ENCODE measurements at regions not wholly inside any gene's neighbourhood (a gene's known extent, or its start where the extent isn't known, plus 50 kb on each side); places are given as distances from the start of the nearest gene placed in this dataset.

DNA sequence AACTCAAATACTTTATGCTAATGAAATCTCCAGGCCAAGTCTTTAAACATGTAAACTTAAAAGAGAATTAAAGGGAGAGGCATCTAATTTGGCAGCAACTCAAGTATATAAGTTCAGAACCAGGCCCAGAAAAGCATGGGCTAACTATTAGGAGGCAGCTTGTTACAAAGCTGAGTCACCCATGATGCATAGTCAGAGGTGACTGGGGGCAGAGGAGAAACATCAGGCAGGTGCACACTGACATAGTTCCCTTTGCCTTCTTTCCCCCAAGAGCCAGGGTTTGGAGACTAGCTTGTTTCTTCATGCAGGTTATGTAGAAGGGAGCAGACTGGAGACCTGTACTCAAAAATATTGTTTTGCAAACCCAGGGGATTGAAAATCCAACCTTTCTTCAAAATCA, 619.0 kb downstream of the SOX6 start:
- no peak for DNase-seq (ENCODE audit: extremely low read depth in 1 of 11, low read depth in 9 of 11, low spot score in 4 of 11)

DNA sequence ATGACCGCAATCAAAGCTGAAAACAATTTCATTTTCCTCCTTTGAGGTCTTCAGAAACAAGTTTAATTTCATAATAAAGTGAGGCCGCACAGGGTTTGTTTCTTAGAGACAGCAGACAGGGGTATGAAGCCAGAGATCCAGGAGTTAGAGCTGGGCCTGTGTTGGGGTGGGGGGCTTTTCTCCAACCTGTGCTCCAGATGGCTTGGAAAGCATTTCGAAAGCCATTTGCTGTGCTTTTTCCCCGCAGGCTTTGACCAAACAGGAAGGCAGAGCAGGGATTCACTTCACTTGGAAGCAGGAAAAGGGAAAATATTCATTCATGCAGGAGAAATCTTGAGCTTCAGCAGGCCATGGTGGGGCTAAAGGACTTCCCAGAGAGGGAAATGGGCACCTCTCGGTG, 617.4 kb downstream of the SOX6 start:
- no peak for DNase-seq (ENCODE audit: extremely low read depth in 1 of 11, low read depth in 9 of 11, low spot score in 4 of 11)

DNA sequence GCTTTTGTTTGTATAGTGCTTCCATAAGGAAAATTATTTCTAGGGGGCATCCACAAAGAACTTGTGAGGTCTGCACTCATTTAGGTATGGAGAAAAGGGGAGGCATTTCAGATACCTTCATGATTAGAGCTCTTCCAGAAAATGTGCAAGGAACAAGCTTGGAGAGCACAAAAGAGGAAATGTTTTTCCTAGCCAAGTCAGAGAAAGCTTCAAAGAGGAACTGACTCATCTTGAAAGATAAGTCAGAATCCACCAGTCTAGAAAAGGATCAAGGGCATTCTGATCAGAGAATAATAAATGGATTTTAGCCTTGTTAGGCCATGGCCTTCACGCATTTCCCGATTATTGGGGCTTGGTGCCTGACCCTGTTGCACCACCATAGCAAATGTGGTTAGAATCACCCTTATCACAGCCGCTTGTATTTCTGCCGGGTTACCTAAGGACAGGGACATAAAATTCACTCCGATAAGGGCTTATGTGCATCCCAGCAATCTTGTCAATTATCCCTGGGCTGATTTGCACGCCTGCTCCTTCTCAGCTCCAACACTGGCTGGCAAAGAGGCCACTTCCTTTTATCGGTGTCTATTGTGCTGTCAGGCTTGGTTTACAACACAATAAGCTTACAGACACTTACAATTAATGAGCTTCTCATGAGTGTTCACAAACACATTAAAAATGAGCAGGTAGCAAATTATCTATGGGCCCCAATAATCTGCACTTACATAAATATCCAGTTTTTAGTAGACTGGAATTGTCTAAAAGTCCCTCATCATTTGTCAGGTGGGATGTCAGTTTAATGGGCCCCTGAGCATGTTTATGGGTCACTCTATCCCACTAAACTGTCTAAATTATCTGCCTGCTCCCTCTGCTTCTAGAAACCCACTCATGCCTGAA, 613.5 kb downstream of the SOX6 start:
- peak in 1 of 11 donors; percentile 11 for DNase-seq (ENCODE audit: extremely low read depth in 1 of 11, low read depth in 9 of 11, low spot score in 4 of 11)

DNA sequence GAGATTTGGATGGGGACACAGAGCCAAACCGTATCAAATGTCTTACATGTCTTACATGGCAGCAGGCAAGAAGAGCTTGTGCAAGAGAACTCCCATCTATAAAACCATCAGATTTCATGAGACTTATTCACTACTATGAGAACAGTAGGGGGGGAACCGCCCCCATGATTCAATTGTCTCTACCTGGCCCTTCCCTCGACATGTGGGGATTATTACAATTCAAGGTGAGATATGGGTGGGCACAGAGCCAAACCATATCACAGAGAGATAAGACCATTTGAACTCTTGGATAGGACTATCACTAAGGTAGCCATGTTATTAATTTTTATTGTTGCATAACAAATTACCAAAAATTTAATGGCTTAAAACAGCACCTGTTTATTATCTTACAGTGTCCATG, 611.7 kb downstream of the SOX6 start:
- DNase-seq (ENCODE audit: extremely low read depth in 1 of 11, low read depth in 9 of 11, low spot score in 4 of 11): no peak

DNA sequence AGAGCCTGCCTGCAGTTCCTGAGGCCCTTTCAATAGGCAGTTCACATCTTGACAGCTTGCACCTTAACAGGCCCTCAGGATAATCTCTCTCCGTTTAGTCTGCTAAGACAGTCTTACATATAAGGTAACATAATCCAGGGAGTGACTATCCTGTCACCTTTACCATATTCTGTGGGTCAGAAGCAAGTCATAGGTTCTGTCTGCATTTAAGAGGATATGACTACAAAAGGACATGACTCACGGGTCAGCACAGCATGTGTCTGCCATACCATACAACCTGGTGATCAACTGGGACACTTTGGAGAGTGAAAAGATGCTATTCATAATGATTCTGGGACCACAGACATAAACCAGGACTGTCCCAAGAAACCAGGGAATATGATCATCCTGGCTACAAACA, 611.1 kb downstream of the SOX6 start:
- DNase-seq (ENCODE audit: extremely low read depth in 1 of 11, low read depth in 9 of 11, low spot score in 4 of 11): no peak

DNA sequence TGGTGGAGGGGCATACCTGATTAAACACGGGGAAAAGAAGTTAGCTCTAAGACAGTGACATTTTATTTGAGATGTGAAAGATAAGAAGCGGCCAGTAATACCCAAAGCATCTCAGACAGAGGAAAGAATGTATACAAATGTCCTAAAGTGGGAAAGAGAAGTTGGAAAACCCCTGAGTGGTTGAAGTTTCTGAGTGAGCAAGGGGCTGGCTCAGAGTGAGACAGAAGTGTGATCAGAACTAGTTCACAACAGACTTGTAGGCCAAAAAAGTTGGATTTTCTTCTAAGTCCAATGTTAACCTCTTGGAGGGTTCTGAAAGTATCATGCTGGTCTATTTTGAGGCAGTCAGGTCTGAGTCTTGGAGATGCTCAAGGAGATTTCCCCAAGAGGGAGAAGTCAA, 608.7 kb downstream of the SOX6 start:
- no peak for DNase-seq (ENCODE audit: extremely low read depth in 1 of 11, low read depth in 9 of 11, low spot score in 4 of 11)

DNA sequence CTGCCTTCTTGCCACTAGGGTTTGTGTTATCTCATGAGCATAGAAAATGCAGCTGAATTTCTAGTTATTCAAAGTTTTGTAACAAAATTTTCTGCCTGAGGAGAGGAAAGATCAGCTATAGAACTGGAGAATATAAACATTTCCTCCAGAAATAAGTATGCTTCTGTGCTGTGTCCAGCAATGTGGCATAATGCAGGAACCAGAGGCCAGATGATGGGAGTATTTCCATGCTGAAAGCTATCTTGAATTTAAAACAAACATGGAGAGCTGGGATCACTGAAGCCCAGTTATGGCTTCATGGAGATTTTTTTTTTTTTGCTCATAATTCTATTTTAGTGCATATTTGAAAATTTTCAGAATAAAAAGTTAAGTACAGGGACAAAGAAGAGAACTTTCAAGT, 608.2 kb downstream of the SOX6 start:
- DNase-seq (ENCODE audit: extremely low read depth in 1 of 11, low read depth in 9 of 11, low spot score in 4 of 11): no peak

DNA sequence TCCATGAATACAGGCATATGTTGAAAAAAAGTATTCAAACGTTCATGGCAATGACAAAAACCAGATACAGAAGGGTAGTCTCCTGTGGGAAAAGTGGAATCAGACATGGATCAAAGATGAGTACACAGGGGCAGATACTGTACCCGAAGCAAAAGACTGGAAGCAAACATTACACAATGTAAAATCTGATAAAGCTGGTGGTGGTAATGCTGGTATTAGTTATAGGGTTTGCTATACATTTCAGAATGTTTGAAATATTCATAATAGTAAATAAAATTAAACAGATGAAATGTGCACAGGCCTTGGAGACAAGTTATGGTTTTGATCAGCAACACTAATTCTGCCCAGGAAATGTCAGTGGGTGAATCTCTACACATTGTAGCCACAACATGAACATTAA, 607.6 kb downstream of the SOX6 start:
- no peak for DNase-seq (ENCODE audit: extremely low read depth in 1 of 11, low read depth in 9 of 11, low spot score in 4 of 11)

DNA sequence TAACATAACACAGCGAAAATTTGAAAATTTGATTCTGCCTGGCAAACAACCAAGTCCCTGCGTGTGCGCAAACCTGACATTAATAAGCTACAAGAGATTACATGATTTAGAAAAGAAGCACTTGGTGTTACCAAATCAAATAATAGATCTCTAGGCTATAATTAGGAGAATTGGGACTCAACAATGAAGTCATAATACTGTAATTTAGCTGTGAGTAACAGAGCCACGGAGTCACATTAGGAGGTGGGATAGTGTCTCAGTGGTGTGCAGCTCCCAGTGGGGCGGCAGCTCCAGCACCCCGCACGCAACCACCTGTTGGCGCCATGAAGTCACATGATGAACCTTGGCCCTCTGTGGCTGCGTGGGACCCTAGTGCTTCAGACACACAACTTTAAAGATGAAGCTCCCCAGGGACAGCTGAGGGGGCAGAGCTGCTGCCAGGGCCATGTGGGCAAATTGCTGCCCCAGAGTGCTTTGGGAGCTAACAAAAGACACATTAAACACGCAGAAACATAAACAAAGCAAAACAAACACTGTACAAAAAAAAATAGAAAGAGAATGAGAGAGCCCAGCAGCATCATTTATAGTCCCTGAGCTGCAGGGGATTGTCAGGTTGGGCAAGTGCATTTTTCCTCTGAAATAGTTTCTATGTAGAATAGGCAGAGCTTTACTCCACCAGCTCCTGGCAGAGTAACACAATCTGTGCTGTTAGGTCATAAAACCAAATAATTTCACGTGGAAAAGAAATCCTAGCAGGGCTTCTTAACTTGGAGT, 605.6 kb downstream of the SOX6 start:
- DNase-seq (ENCODE audit: extremely low read depth in 1 of 11, low read depth in 9 of 11, low spot score in 4 of 11): no peak

DNA sequence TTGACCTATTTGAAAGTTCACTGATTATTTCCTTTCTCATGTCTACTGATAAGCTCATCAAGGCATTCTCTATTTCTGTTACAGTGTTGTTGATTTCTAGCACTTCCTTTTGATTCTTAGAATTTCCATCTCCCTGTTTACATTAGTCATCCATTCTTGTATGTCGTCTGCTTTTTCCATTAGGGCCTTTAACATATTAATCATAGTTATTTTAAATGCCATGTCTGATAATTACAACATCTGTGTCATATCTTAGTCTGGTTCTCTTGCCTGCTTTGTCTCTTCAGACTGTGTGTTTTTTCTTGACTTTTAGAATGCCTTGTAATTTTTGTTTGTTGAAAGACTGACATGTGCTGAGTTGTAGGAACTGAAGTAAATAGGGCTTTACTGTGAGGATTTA, 602.1 kb downstream of the SOX6 start:
- no peak for DNase-seq (ENCODE audit: extremely low read depth in 1 of 11, low read depth in 9 of 11, low spot score in 4 of 11)

DNA sequence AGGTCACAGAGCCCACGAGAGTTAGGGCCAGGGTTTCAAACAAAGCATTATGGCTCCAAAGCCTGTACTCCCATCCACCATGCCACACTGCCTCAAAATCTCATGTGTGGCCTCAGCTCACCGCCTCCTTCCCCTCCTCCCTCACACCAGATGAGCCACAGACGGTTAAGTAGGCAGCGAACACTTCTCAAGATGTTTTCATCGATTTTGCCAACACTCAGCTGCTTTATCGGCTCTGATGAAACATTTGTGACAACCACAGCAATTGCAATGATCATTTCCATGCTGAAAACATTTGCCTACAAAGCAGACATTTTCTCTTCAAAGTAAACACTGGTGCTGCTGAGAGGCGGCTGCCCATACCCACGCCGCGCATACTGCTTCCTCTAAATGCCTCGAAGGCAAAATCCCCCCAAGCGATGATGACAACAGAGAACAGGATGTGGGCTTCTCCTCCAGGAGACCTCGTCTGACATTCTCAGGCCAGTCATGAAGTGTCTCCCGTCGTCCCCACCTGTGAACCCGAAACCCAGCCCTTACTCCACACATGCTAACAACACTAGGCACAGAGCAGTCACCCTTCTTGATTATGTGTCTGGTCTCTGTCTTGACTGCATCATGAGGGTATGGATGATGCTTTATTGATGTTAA, 599.2 kb downstream of the SOX6 start:
- no peak for DNase-seq (ENCODE audit: extremely low read depth in 1 of 11, low read depth in 9 of 11, low spot score in 4 of 11)

DNA sequence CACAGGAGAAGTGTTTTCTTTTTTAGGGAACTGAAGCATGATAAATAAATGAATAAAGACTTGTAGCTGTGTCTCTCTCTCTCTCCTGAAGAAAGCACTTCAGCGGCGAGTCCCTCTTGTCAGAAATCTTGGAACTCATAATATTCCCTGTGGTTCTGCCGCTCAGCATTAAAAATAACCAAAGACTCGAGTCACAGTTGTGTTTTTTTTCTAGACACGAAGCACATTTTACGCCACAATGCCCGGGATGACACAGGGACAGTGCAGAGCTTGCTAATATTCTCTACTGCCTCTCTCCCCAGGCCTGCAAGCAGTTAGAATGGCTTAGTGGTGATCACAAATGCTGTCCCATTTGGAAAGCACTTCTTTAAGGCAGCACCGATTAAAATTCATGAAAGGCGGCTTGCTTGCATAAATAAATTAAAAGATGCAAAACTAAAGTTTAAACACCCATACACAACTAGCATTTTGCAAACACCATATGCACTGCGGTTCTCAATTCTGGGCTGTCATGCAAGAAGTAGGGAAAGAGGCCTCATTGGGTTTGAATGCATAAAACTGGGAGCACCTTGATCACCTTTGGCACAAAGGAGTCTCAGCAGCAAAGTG, 597.4 kb downstream of the SOX6 start:
- no peak for DNase-seq (ENCODE audit: extremely low read depth in 1 of 11, low read depth in 9 of 11, low spot score in 4 of 11)

DNA sequence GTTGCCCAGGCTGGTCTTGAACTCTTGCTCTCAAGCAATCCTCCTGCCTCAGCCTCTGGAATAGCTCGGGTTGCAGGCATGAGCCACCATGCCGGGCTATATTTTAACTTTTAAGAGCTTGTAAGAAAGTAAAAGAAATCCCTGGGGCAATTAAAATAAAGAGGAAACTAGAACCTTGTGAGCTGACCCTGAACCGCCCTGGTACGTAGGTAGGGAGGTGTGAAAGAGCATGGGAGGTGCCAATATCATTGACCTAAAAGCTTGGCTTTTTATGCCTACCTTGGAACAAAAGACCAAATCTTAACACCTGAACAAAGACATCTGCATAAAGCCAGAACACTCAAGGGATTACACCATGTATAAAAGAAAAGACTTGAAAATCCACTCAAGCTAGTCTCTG, 595.1 kb downstream of the SOX6 start:
- no peak for DNase-seq (ENCODE audit: extremely low read depth in 1 of 11, low read depth in 9 of 11, low spot score in 4 of 11)

DNA sequence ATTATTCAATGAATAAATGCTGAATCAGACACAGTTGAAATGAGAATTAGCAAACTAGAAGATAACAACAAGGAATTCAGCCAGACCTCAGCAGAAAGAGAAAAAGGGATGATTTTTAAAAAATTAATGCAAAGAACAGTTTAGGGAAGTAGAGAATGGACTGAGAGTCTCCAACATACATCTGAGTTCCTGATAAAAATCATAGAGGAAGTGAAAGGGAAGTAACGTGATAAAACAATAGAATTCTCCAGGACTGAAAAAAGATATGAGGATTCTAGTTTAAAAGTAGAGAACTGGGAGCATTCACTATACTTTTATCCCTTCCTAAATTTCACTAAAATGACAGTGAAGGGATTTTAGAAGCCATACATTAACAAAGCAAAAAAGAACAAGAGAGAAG, 592.0 kb downstream of the SOX6 start:
- no peak for DNase-seq (ENCODE audit: extremely low read depth in 1 of 11, low read depth in 9 of 11, low spot score in 4 of 11)

DNA sequence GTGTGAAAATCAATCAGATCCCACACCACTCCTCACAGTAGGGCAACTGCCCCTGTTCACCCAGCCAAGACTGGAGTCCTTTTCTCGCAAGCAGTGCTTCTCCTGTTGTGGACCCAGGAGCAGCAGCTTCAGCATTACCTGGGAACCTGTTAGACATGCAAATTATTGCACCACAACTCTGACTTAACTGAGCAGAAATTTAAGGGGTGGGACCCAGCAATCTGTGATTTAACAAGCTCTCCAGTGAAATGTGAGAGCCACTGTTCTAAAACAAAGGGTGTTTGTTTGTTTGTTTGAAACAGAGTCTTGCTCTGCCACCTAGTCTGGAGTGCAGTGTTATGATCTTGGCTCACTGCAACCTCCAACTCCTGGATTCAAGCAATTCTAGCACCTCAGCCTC, 591.4 kb downstream of the SOX6 start:
- DNase-seq (ENCODE audit: extremely low read depth in 1 of 11, low read depth in 9 of 11, low spot score in 4 of 11): peak in 2 of 11 donors; percentile 51 to 52

DNA sequence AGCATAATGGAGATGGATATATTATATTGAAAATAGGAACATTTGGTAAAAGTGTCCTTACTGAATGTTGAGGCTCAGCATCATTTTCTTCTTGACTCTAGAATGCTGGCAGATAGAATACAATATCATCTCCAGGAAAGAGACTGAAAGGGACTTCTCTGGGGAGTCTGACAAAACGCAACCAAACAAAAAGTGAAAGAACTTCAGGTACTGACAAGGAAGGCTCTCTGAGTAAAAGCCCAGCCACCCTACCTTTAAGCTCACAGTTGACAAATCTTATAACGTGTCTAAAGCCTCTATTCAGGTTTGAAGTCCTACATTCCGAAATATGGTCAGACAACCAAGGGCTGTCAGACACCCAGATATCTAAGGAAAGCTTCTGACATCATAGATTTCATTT, 590.8 kb downstream of the SOX6 start:
- DNase-seq (ENCODE audit: extremely low read depth in 1 of 11, low read depth in 9 of 11, low spot score in 4 of 11): no peak

DNA sequence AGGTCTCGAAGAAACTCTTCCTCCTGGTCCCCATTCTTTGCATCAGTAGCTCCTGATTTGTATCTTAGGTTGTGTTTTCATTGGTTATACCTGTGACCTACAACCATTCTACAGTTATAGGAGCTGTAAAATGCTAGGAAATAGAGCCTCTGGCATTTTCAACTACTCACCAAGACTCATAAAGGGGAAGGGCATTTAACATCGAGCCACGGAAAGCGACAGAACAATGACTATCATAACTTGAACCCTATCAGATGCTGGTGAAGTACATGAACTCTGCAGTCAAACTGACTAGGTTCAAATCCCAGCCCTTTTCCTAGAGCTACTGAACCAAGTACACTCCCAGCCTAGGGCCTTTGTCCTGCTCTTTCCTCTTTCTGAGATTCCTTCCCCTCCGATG, 588.0 kb downstream of the SOX6 start:
- DNase-seq (ENCODE audit: extremely low read depth in 1 of 11, low read depth in 9 of 11, low spot score in 4 of 11): no peak

DNA sequence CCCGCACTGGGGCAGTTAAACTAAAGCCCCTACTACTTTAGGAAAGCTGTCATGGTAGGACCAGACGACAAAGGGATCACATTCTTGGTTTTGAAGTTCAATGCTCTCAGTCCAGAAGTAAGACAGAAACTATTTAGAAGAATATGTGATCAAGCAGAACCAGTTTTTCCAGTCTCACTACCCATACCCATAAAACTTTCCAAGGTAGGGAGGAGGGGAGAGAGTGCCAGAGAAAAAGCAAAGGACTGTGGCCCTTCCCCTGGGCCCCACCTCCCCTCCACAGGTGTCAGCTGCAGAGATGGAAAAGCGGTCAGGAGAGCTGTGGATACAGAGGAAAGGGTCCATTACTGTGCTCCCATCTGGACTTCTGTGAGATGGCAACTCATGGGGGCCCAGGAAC, 587.1 kb downstream of the SOX6 start:
- DNase-seq (ENCODE audit: extremely low read depth in 1 of 11, low read depth in 9 of 11, low spot score in 4 of 11): peak in 6 of 11 donors; percentile 33 to 70 (median 56)

DNA sequence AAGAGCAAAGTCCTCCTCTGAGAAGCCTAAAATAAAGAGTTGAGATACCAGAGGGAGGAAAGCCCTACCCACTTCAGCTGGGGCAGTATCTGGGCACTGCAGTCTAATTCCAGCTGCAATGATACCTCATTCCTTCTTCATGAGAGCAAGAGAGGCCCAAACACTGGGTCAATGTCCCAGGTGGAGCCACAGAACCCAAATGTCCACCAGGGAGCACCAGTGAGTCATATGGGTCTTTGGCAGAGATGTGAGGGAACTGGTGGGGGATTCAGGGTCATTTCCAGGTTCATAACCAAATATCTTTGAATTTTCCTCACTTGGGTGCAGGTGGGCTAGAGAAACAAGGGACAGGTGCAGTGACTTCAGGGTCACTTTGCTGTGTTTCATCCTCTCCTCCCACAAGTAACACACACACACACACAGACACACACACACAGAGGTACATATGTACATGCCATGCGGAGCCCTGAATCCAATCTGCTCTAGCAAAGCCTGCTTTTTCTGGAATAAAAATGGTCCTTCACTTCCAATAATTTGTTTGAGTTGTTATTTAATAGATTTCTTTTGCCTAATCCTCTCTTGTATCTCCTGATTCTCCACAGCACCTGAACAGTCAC, 585.4 kb downstream of the SOX6 start:
- no peak for DNase-seq (ENCODE audit: extremely low read depth in 1 of 11, low read depth in 9 of 11, low spot score in 4 of 11)
